Naive thymus-derived CD4-positive, alpha-beta T cell (primary cell): ENCODE measurements at regions not wholly inside any gene's neighbourhood (a gene's known extent, or its start where the extent isn't known, plus 50 kb on each side); places are given as distances from the start of the nearest gene placed in this dataset.

Experiments
- ATAC-seq: fragments of 150-1000 bp; cut with Tn5 transposase; 2 replicates; pipeline ENCODE4 v1.10.0; 2021; ENCODE audit warnings: mild to moderate bottlenecking, moderate library complexity
- CTCF ChIA-PET: fragments of 350-600 bp; sonication (Branson Sonifier 250); formaldehyde crosslinking; loops from one replicate; lab custom pipeline; 2021; ENCODE audit warnings: antibody characterized with exemption; lab: Charles Lee
- POLR2A ChIA-PET: fragments of 350-600 bp; sonication (Branson Sonifier 250); formaldehyde crosslinking; loops from one replicate; lab custom pipeline; 2021; ENCODE audit warnings: antibody characterized with exemption, inconsistent platforms; lab: Charles Lee
- DNase-seq, 9 donors: peaks; one replicate each; pipeline versions ENCODE4 v3.0.0 to v3.0.0-alpha.2; 2020 to 2022; ENCODE audit warnings: mixed read lengths in 1 of 9
- H3K27ac ChIP-seq: one replicate; pipeline ENCODE4 v1.7.0; 2013; ENCODE audit warnings: mild to moderate bottlenecking, low read depth, low read length, moderate library complexity
- H3K27me3 ChIP-seq, 2 donors: one replicate each; pipeline ENCODE4 v1.7.0; 2013; ENCODE audit warnings: low read length in 2 of 2, mild to moderate bottlenecking in 2 of 2, moderate library complexity in 2 of 2; ENCODE audit not compliant: control insufficient read depth in 2 of 2, insufficient read depth in 2 of 2
- H3K36me3 ChIP-seq, 3 experiments: 1 replicate in 2 of 3; 2 replicates in 1 of 3; pipeline ENCODE4 v1.7.0; 2013; ENCODE audit warnings: low read length in 3 of 3, mild to moderate bottlenecking in 3 of 3, moderate library complexity in 1 of 3; ENCODE audit not compliant: insufficient read depth in 3 of 3, control insufficient read depth in 2 of 3
- H3K4me1 ChIP-seq, 2 donors: one replicate each; pipeline ENCODE4 v1.7.0; 2013; ENCODE audit warnings: low read length in 2 of 2, mild to moderate bottlenecking in 2 of 2, moderate library complexity in 1 of 2; ENCODE audit not compliant: control insufficient read depth in 2 of 2, insufficient read depth in 2 of 2
- H3K4me3 ChIP-seq: 2 replicates; pipeline ENCODE4 v1.7.0; 2013; ENCODE audit warnings: mild to moderate bottlenecking, low read length
- H3K9me3 ChIP-seq, 3 experiments: 1 replicate in 2 of 3; 2 replicates in 1 of 3; pipeline ENCODE4 v1.7.0; 2013; ENCODE audit warnings: low read length in 3 of 3; ENCODE audit not compliant: control insufficient read depth in 2 of 3
- H3K27ac Mint-ChIP-seq, 9 donors: one replicate each; pipeline ENCODE4 v1.8.0; 2020 to 2022; ENCODE audit warnings: mixed read lengths in 9 of 9, mild to moderate bottlenecking in 8 of 9, moderate library complexity in 5 of 9, inconsistent platforms in 2 of 9
- H3K27me3 Mint-ChIP-seq, 5 donors: one replicate each; pipeline ENCODE4 v1.8.0; 2021 to 2022; ENCODE audit warnings: mixed read lengths in 5 of 5, mild to moderate bottlenecking in 1 of 5
- H3K36me3 Mint-ChIP-seq, 5 donors: one replicate each; pipeline ENCODE4 v1.8.0; 2020 to 2022; ENCODE audit warnings: mixed read lengths in 5 of 5, mild to moderate bottlenecking in 3 of 5, inconsistent platforms in 1 of 5
- H3K4me1 Mint-ChIP-seq, 7 donors: one replicate each; pipeline ENCODE4 v1.8.0; 2020 to 2022; ENCODE audit warnings: mixed read lengths in 7 of 7, mild to moderate bottlenecking in 3 of 7, inconsistent platforms in 1 of 7
- H3K4me3 Mint-ChIP-seq, 10 donors: one replicate each; pipeline ENCODE4 v1.8.0; 2020 to 2022; ENCODE audit warnings: mild to moderate bottlenecking in 10 of 10, mixed read lengths in 10 of 10, moderate library complexity in 6 of 10, inconsistent platforms in 2 of 10
- H3K9me3 Mint-ChIP-seq, 11 donors: one replicate each; pipeline ENCODE4 v1.8.0; 2020 to 2022; ENCODE audit warnings: mixed read lengths in 11 of 11, mild to moderate bottlenecking in 4 of 11, inconsistent platforms in 1 of 11, moderate library complexity in 1 of 11
- intact Hi-C, 2 donors: fragments of 100-400 bp; cut with micrococcal nuclease; formaldehyde crosslinking; loops; one replicate each; pipeline ENCODE4 v1.15.1; 2023

- POLR2A ChIA-PET: no interaction called here
- H3K4me1 Mint-ChIP-seq: peaks cover 13 to 77% (median 35%) of the 10 kb centered on the region in 7 donors
Measured at GRCh38 chr9:91162784-91163443, 198.8 kb downstream of the AUH start.

GRCh38 chr9:91163444-91163772 is 198.3 kb downstream of the AUH start:
- no peak for ATAC-seq
- H3K9me3 ChIP-seq: no peaks in the 10 kb centered on the region
- intact Hi-C loops: loop anchor here in 1 of 2 donors (2.0 to 5.0 kb wide), 3 partner anchors 15 to 199 kb away; partner anchors contain the start of gene AUH
- no peak overlapping the region for H3K27ac ChIP-seq
- Mint-ChIP-seq H3K4me3 (peak overlapping the region in 3 of 10 donors; percentile 4 to 89 (median 49)), H3K9me3 (no peaks in the 10 kb centered on the region), H3K36me3 (peaks cover 0 to 18% (median 0%) of the 10 kb centered on the region in 5 donors), H3K4me1 (peaks cover 13 to 75% (median 35%) of the 10 kb centered on the region in 7 donors), H3K27me3 (no peaks in the 10 kb centered on the region), H3K27ac (peak overlapping the region in 1 of 9 donors; percentile 97)
- ChIA-PET POLR2A (no interaction called here), CTCF (interaction anchor here (0.8 kb wide), 1 partner anchor 104 kb away, joined by 3 read pairs; no protein-coding TSS in a partner anchor)
- peak overlapping the region; percentile 5 for H3K4me3 ChIP-seq
- H3K27me3 ChIP-seq: no peaks in the 10 kb centered on the region
- DNase-seq: peak in 1 of 9 donors; percentile 33
- peaks cover 15 to 38% of the 10 kb centered on the region in 2 donors for H3K4me1 ChIP-seq
- H3K36me3 ChIP-seq: no peaks in the 10 kb centered on the region

More at GRCh38 chr9:91162784-91163443, 198.8 kb downstream of the AUH start:
- Mint-ChIP-seq H3K4me3 (peak overlapping the region; percentile 39 to 89 (median 60)), H3K27ac (peak overlapping the region in 8 of 9 donors; percentile 6 to 97 (median 26)), H3K27me3 (no peaks in the 10 kb centered on the region), H3K9me3 (no peaks in the 10 kb centered on the region), H3K36me3 (peaks cover 0 to 13% (median 0%) of the 10 kb centered on the region in 5 donors)
- CTCF ChIA-PET: interaction anchor here (0.8 kb wide), 1 partner anchor 103 kb away, joined by 3 read pairs; no protein-coding TSS in a partner anchor
- DNase-seq (peak in 2 of 9 donors; percentile 16 to 75), ATAC-seq (peak; percentile 40)
- Histone ChIP-seq H3K4me1 (peaks cover 15 to 38% of the 10 kb centered on the region in 2 donors), H3K27ac (no peak overlapping the region), H3K27me3 (no peaks in the 10 kb centered on the region), H3K4me3 (peak overlapping the region; percentile 5), H3K36me3 (no peaks in the 10 kb centered on the region), H3K9me3 (no peaks in the 10 kb centered on the region)
- intact Hi-C loops: loop anchor here in 1 of 2 donors (1.0 to 5.0 kb wide), 4 partner anchors 16 to 199 kb away; partner anchors contain the start of gene AUH

- POLR2A ChIA-PET: no interaction called here
- Mint-ChIP-seq H3K36me3 (peaks cover 0 to 16% (median 0%) of the 10 kb centered on the region in 5 donors), H3K9me3 (no peaks in the 10 kb centered on the region), H3K4me1 (peaks cover 13 to 72% (median 35%) of the 10 kb centered on the region in 7 donors), H3K27me3 (no peaks in the 10 kb centered on the region), H3K4me3 (peak overlapping the region in 5 of 10 donors; percentile 4 to 89 (median 49)), H3K27ac (peak overlapping the region in 2 of 9 donors; percentile 6 to 97)
- H3K4me3 ChIP-seq: peak overlapping the region; percentile 5
- intact Hi-C loops: loop anchor here in 1 of 2 donors (1.0 to 5.0 kb wide), 8 partner anchors 10 to 260 kb away; partner anchors contain the start of gene AUH
- no peak overlapping the region for H3K27ac ChIP-seq
- peak in 1 of 9 donors; percentile 41 for DNase-seq
- H3K9me3 ChIP-seq: no peaks in the 10 kb centered on the region
- H3K36me3 ChIP-seq: no peaks in the 10 kb centered on the region
- ATAC-seq: peak; percentile 58
- H3K4me1 ChIP-seq: peaks cover 15 to 38% of the 10 kb centered on the region in 2 donors
- no peaks in the 10 kb centered on the region for H3K27me3 ChIP-seq
- CTCF ChIA-PET: interaction anchor here (0.8 kb wide), 1 partner anchor 104 kb away, joined by 3 read pairs; no protein-coding TSS in a partner anchor
Measured at GRCh38 chr9:91163773-91164471, 197.8 kb downstream of the AUH start.
